Calu3 (cell line): ENCODE measurements at regions not wholly inside any gene's neighbourhood (a gene's known extent, or its start where the extent isn't known, plus 50 kb on each side); places are given as distances from the start of the nearest gene placed in this dataset.

Experiments used
- BruUV-seq: library from RNA; stranded (reverse); fragments of 400-500 nt; replicated peaks from 2 replicates; lab custom pipeline; 2021; lab: Mats Ljungman, UMichigan
- CTCF ChIA-PET: fragments of 300-600 bp; sonication (Branson Sonifier 250); formaldehyde crosslinking; loops from one replicate; lab custom pipeline; 2022; ENCODE audit warnings: antibody characterized with exemption; lab: Charles Lee
- DNase-seq: peaks from one replicate; pipeline ENCODE4 v3.0.0; 2022
- H3K27ac Mint-ChIP-seq: one replicate; pipeline ENCODE4 v1.8.0; 2022; ENCODE audit warnings: mixed read lengths; ENCODE audit not compliant: unreplicated experiment
- H3K27me3 Mint-ChIP-seq: one replicate; pipeline ENCODE4 v1.8.0; 2022; ENCODE audit warnings: mixed read lengths; ENCODE audit not compliant: unreplicated experiment
- H3K36me3 Mint-ChIP-seq: one replicate; pipeline ENCODE4 v1.8.0; 2022; ENCODE audit warnings: mild to moderate bottlenecking, moderate library complexity, mixed read lengths; ENCODE audit not compliant: insufficient read depth, unreplicated experiment
- H3K4me1 Mint-ChIP-seq: one replicate; pipeline ENCODE4 v1.8.0; 2022; ENCODE audit warnings: mild to moderate bottlenecking, low read depth, mixed read lengths; ENCODE audit not compliant: unreplicated experiment
- H3K4me3 Mint-ChIP-seq: one replicate; pipeline ENCODE4 v1.8.0; 2022; ENCODE audit warnings: mild to moderate bottlenecking, low read depth, moderate library complexity, mixed read lengths; ENCODE audit not compliant: unreplicated experiment
- H3K9me3 Mint-ChIP-seq: one replicate; pipeline ENCODE4 v1.8.0; 2022; ENCODE audit warnings: low read depth, mixed read lengths; ENCODE audit not compliant: unreplicated experiment
- intact Hi-C: fragments of 100-400 bp; cut with micrococcal nuclease; formaldehyde crosslinking; loops from one replicate; pipeline ENCODE4 v1.10.0; 2022; ENCODE audit not compliant: unreplicated experiment
- TF ChIP-seq, protein P1 (sequence below): fragments of 200-600 bp; IDR thresholded peaks from one replicate; pipeline ENCODE4 v1.8.0; 2022; ENCODE audit warnings: antibody characterized with exemption; ENCODE audit not compliant: unreplicated experiment

DNA sequence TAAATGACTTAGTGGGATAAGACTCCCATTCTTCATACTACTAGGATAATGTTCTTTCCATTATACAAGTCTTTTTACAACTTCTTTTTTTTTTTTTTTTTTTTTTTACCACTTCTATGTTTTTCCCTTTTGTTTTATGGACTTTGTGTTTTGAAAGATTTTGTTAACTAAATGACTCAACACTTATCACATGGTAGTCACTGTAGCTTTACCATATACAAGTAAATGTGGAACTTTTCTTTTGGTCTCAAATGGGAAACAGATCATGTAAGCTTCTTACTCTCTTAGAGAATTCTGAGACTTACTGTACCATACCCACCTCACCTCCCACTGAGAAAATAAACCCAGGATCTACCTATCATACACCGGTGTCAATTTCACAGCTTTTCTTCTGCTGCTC lies 590.3 kb upstream of the CDH2 start:
- peak overlapping the region; percentile 60 for H3K27ac Mint-ChIP-seq
- CTCF ChIA-PET: no interaction called here
- no peak for DNase-seq
- BruUV-seq: no TSS peak
- H3K4me3 Mint-ChIP-seq: no peak overlapping the region
- no peaks in the 10 kb centered on the region for H3K9me3 Mint-ChIP-seq
- no peaks in the 10 kb centered on the region for H3K36me3 Mint-ChIP-seq
- H3K4me1 Mint-ChIP-seq: peaks cover 18% of the 10 kb centered on the region
- TF ChIP-seq, protein P1, sequence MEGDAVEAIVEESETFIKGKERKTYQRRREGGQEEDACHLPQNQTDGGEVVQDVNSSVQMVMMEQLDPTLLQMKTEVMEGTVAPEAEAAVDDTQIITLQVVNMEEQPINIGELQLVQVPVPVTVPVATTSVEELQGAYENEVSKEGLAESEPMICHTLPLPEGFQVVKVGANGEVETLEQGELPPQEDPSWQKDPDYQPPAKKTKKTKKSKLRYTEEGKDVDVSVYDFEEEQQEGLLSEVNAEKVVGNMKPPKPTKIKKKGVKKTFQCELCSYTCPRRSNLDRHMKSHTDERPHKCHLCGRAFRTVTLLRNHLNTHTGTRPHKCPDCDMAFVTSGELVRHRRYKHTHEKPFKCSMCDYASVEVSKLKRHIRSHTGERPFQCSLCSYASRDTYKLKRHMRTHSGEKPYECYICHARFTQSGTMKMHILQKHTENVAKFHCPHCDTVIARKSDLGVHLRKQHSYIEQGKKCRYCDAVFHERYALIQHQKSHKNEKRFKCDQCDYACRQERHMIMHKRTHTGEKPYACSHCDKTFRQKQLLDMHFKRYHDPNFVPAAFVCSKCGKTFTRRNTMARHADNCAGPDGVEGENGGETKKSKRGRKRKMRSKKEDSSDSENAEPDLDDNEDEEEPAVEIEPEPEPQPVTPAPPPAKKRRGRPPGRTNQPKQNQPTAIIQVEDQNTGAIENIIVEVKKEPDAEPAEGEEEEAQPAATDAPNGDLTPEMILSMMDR: no peak
- H3K27me3 Mint-ChIP-seq: no peaks in the 10 kb centered on the region
- intact Hi-C loops: no loop called here

GRCh38 chr18:28766721-28767120 lies 589.8 kb upstream of the CDH2 start:
- no peak overlapping the region for H3K27ac Mint-ChIP-seq

GRCh38 chr18:28766027-28766426 lies 589.1 kb upstream of the CDH2 start:
- H3K4me1 Mint-ChIP-seq: peaks cover 18% of the 10 kb centered on the region
- TF ChIP-seq, protein P1: no peak
- no peaks in the 10 kb centered on the region for H3K36me3 Mint-ChIP-seq
- no peak overlapping the region for H3K27ac Mint-ChIP-seq
- no peak for DNase-seq
- intact Hi-C loops: no loop called here
- no peaks in the 10 kb centered on the region for H3K27me3 Mint-ChIP-seq
- BruUV-seq: no TSS peak
- H3K9me3 Mint-ChIP-seq: no peaks in the 10 kb centered on the region
- H3K4me3 Mint-ChIP-seq: no peak overlapping the region
- CTCF ChIA-PET: no interaction called here

More at GRCh38 chr18:28766721-28767120, 589.8 kb upstream of the CDH2 start:
- H3K9me3 Mint-ChIP-seq: no peaks in the 10 kb centered on the region
- BruUV-seq: no TSS peak
- intact Hi-C loops: no loop called here
- H3K4me3 Mint-ChIP-seq: no peak overlapping the region
- peaks cover 18% of the 10 kb centered on the region for H3K4me1 Mint-ChIP-seq
- no peaks in the 10 kb centered on the region for H3K27me3 Mint-ChIP-seq
- no peaks in the 10 kb centered on the region for H3K36me3 Mint-ChIP-seq
- TF ChIP-seq, protein P1: no peak
- DNase-seq: no peak
- CTCF ChIA-PET: no interaction called here

GRCh38 chr18:28760299-28760698 lies 583.4 kb upstream of the CDH2 start:
- H3K27me3 Mint-ChIP-seq: no peaks in the 10 kb centered on the region
- H3K4me1 Mint-ChIP-seq: no peaks in the 10 kb centered on the region
- no TSS peak for BruUV-seq
- no peak overlapping the region for H3K27ac Mint-ChIP-seq
- intact Hi-C loops: no loop called here
- H3K4me3 Mint-ChIP-seq: no peak overlapping the region
- no peak for DNase-seq
- no peaks in the 10 kb centered on the region for H3K9me3 Mint-ChIP-seq
- CTCF ChIA-PET: no interaction called here
- TF ChIP-seq, protein P1: no peak
- H3K36me3 Mint-ChIP-seq: no peaks in the 10 kb centered on the region
